Panc1 (cell line): ENCODE measurements at regions not wholly inside any gene's neighbourhood (a gene's known extent, or its start where the extent isn't known, plus 50 kb on each side); places are given as distances from the start of the nearest gene placed in this dataset.

Experiments
- CTCF ChIP-seq: fragments of 450-650 bp; IDR thresholded peaks from 2 replicates; pipeline ENCODE4 v1.5.1; 2017; ENCODE audit warnings: mild to moderate bottlenecking
- POLR2AphosphoS5 ChIP-seq: IDR thresholded peaks from 2 replicates; pipeline ENCODE4 v1.6.1; 2012; ENCODE audit warnings: mild to moderate bottlenecking, low read depth, low read length, moderate library complexity
- REST ChIP-seq, 2 experiments: IDR thresholded peaks; 2 replicates each; pipeline ENCODE4 v1.6.1; 2011 to 2012; ENCODE audit warnings: low read depth in 2 of 2, control low read depth in 1 of 2, low read length in 1 of 2, mild to moderate bottlenecking in 1 of 2, moderate library complexity in 1 of 2; ENCODE audit not compliant: insufficient read depth in 1 of 2
- SIN3A ChIP-seq: IDR thresholded peaks from 2 replicates; pipeline ENCODE4 v1.6.1; 2012; ENCODE audit warnings: low read depth, mild to moderate bottlenecking, low read length, moderate library complexity, borderline replicate concordance; ENCODE audit not compliant: insufficient read depth
- TCF7L2 ChIP-seq: IDR thresholded peaks from 2 replicates; pipeline ENCODE4 v1.6.1; 2011; ENCODE audit warnings: mild to moderate bottlenecking, low read depth, low read length, inconsistent platforms

GRCh38 chr13:110965038-110965754 lies 50.3 kb upstream of the ANKRD10 start:
- TF ChIP-seq CTCF (no peak), SIN3A (no peak), TCF7L2 (no peak), POLR2AphosphoS5 (peak; percentile 36; the same call in 1 of the 2 replicates), REST (IDR thresholded peaks at IDR 0.05; ENCODE audit: insufficient read depth in 1 of 2, low read depth in 2 of 2, low read length in 1 of 2) (no peak)
